H1 (cell line): ENCODE measurements at regions not wholly inside any gene's neighbourhood (a gene's known extent, or its start where the extent isn't known, plus 50 kb on each side); places are given as distances from the start of the nearest gene placed in this dataset.

Experiments
- SIRT6 ChIP-seq: IDR thresholded peaks from one replicate; pipeline ENCODE4 v1.7.1; 2012; ENCODE audit warnings: low read length, inconsistent platforms

DNA sequence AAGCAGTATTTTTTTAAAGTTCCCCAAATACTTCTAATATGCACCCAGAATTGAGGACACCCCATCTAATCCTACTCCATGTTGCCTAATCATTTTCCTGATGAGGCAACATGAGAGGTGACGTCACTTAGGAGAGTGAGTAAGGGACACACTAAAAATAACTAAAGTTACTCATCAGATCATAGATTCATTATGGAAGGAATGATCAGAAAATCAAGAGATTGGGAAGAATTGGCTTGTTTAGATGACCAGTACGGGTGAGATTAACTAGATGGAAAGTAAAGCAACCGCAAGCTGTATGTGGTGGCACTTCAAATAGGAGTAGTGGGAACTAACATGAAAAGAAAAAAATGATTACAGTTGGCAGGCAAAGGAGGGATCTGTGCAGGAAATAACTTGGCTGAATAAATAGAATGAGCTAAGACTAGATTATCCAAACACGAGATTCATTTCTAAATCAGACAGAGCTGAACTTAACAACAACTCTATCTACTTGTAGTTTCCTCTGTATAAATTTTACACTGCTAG is 61.4 kb upstream of the CXADR start (continued):
- TF ChIP-seq SIRT6, result no peak
